ENCODE measurements at regions not wholly inside any gene's neighbourhood (a gene's known extent, or its start where the extent isn't known, plus 50 kb on each side); places are given as distances from the start of the nearest gene placed in this dataset.

DNA sequence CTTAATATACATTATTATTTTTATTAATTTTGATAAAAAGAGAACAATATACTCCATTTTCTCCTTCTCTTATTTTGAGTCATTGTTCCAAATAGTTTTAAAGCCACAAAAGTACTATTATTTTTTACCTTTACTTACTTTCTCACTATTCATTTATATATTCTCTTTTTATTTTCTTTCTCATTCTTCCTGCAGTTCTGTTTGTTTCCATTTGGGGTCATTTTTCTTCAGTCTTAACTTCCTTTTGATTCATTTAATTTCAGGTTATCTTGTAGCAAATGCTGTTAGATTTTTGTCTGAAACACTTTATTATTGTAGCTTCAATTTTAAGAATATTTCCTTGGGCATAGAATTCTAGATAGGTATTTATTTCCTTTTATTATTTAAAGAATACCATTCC is 438.6 kb upstream of the EPHA5 start:
- no peaks in the 10 kb centered on the region for H3K4me1 ChIP-seq (ENCODE audit: insufficient read depth, low read length)
- H3K79me2 ChIP-seq (ENCODE audit: insufficient read depth, low read length), result no peaks in the 10 kb centered on the region
- no peak overlapping the region for H3K4me2 ChIP-seq (ENCODE audit: low read depth, low read length)
- no peak overlapping the region for H3K27ac ChIP-seq (ENCODE audit: extremely low read length, insufficient read depth, low read length)
- H2AFZ ChIP-seq (ENCODE audit: low read length), result no peak overlapping the region
- H3K9ac ChIP-seq (ENCODE audit: insufficient read depth, low read depth, low read length), result no peak overlapping the region
- no peaks in the 10 kb centered on the region for H3K27me3 ChIP-seq (ENCODE audit: control insufficient read depth in 1 of 2, insufficient read depth in 2 of 2, low read length in 2 of 2)
- ChIA-PET POLR2A (no interaction called here), CTCF (ENCODE audit: low intra/inter-chr PET ratio, low total read pairs) (no interaction called here)
- ATAC-seq (no peak), FAIRE-seq (no peak), DNase-seq (ENCODE audit: low spot score) (no peak)
- H3K9me3 ChIP-seq (ENCODE audit: low read length), result peaks cover 8% of the 10 kb centered on the region; the same call in 1 of the 2 replicates
- in situ Hi-C loops (cut with HindIII; ENCODE audit: extremely low pct_ligation_motif_present, low pct_unique_long_range_greater_than_20kb), result no loop called here
- H3K36me3 ChIP-seq (replicated peaks in 1 of 2; ENCODE audit: control insufficient read depth in 1 of 2, insufficient read depth in 2 of 2, low read length in 2 of 2), result no peaks in the 10 kb centered on the region
- no peaks in the 10 kb centered on the region for H4K20me1 ChIP-seq (ENCODE audit: insufficient read depth, low read length)
- BruUV-seq (replicated peaks), result no TSS peak
- no peak overlapping the region for H3K4me3 ChIP-seq (replicated peaks in 1 of 3; ENCODE audit: insufficient read depth in 1 of 3, low read depth in 2 of 3, low read length in 3 of 3)
- intact Hi-C loops (cut with micrococcal nuclease; ENCODE audit: unreplicated experiment), result no loop called here
- TF ChIP-seq ZNF781 (CRISPR knock-in tag; IDR thresholded peaks at IDR 0.05; ENCODE audit: borderline replicate concordance, not compliant biosample characterization), result no peak
- no peak for TF ChIP-seq CREM (IDR thresholded peaks at IDR 0.05)
- TF ChIP-seq CREM (CRISPR knock-in tag; IDR thresholded peaks at IDR 0.05), result no peak
- TF ChIP-seq, protein P1, sequence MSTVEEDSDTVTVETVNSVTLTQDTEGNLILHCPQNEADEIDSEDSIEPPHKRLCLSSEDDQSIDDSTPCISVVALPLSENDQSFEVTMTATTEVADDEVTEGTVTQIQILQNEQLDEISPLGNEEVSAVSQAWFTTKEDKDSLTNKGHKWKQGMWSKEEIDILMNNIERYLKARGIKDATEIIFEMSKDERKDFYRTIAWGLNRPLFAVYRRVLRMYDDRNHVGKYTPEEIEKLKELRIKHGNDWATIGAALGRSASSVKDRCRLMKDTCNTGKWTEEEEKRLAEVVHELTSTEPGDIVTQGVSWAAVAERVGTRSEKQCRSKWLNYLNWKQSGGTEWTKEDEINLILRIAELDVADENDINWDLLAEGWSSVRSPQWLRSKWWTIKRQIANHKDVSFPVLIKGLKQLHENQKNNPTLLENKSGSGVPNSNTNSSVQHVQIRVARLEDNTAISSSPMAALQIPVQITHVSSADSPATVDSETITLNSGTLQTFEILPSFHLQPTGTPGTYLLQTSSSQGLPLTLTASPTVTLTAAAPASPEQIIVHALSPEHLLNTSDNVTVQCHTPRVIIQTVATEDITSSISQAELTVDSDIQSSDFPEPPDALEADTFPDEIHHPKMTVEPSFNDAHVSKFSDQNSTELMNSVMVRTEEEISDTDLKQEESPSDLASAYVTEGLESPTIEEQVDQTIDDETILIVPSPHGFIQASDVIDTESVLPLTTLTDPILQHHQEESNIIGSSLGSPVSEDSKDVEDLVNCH (CRISPR knock-in tag; IDR thresholded peaks at IDR 0.05), result no peak
- no peak for TF ChIP-seq ATF1 (CRISPR knock-in tag; IDR thresholded peaks at IDR 0.05)
- TF ChIP-seq, protein P2, sequence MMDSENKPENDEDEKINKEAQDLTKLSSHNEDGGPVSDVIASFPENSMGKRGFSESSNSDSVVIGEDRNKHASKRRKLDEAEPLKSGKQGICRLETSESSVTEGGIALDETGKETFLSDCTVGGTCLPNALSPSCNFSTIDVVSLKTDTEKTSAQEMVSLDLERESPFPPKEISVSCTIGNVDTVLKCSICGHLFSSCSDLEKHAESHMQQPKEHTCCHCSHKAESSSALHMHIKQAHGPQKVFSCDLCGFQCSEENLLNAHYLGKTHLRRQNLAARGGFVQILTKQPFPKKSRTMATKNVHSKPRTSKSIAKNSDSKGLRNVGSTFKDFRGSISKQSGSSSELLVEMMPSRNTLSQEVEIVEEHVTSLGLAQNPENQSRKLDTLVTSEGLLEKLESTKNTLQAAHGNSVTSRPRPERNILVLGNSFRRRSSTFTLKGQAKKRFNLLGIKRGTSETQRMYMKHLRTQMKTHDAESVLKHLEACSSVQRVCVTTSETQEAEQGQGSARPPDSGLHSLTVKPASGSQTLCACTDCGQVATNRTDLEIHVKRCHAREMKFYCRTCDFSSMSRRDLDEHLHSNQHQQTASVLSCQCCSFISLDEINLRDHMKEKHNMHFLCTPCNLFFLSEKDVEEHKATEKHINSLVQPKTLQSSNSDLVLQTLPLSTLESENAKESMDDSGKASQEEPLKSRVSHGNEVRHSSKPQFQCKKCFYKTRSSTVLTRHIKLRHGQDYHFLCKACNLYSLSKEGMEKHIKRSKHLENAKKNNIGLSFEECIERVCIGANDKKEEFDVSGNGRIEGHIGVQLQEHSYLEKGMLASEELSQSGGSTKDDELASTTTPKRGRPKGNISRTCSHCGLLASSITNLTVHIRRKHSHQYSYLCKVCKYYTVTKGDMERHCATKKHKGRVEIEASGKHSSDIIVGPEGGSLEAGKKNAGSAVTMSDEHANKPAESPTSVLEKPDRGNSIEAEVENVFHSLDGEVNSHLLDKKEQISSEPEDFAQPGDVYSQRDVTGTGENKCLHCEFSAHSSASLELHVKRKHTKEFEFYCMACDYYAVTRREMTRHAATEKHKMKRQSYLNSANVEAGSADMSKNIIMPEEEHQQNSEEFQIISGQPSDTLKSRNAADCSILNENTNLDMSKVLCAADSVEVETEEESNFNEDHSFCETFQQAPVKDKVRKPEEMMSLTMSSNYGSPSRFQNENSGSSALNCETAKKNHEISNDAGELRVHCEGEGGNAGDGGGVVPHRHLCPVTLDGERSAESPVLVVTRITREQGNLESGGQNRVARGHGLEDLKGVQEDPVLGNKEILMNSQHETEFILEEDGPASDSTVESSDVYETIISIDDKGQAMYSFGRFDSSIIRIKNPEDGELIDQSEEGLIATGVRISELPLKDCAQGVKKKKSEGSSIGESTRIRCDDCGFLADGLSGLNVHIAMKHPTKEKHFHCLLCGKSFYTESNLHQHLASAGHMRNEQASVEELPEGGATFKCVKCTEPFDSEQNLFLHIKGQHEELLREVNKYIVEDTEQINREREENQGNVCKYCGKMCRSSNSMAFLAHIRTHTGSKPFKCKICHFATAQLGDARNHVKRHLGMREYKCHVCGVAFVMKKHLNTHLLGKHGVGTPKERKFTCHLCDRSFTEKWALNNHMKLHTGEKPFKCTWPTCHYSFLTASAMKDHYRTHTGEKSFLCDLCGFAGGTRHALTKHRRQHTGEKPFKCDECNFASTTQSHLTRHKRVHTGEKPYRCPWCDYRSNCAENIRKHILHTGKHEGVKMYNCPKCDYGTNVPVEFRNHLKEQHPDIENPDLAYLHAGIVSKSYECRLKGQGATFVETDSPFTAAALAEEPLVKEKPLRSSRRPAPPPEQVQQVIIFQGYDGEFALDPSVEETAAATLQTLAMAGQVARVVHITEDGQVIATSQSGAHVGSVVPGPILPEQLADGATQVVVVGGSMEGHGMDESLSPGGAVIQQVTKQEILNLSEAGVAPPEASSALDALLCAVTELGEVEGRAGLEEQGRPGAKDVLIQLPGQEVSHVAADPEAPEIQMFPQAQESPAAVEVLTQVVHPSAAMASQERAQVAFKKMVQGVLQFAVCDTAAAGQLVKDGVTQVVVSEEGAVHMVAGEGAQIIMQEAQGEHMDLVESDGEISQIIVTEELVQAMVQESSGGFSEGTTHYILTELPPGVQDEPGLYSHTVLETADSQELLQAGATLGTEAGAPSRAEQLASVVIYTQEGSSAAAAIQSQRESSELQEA (CRISPR knock-in tag; IDR thresholded peaks at IDR 0.05; ENCODE audit: not compliant biosample characterization), result no peak
- TF ChIP-seq, protein P3, sequence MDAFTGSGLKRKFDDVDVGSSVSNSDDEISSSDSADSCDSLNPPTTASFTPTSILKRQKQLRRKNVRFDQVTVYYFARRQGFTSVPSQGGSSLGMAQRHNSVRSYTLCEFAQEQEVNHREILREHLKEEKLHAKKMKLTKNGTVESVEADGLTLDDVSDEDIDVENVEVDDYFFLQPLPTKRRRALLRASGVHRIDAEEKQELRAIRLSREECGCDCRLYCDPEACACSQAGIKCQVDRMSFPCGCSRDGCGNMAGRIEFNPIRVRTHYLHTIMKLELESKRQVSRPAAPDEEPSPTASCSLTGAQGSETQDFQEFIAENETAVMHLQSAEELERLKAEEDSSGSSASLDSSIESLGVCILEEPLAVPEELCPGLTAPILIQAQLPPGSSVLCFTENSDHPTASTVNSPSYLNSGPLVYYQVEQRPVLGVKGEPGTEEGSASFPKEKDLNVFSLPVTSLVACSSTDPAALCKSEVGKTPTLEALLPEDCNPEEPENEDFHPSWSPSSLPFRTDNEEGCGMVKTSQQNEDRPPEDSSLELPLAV (CRISPR knock-in tag; conservative IDR thresholded peaks at IDR 0.05; ENCODE audit: low read depth), result no peak
- no peak for TF ChIP-seq POLR2G (IDR thresholded peaks at IDR 0.05; ENCODE audit: low read depth, low read length)
- no peak for TF ChIP-seq GABPA (IDR thresholded peaks at IDR 0.05; ENCODE audit: low read depth, low read length)
- TF ChIP-seq GABPA (CRISPR knock-in tag; IDR thresholded peaks at IDR 0.05; ENCODE audit: low read depth), result no peak
- no peak for TF ChIP-seq TARDBP (CRISPR knock-in tag; IDR thresholded peaks at IDR 0.05)

Data from HepG2 (cell line).